ENCODE measurements at regions not wholly inside any gene's neighbourhood (a gene's known extent, or its start where the extent isn't known, plus 50 kb on each side); places are given as distances from the start of the nearest gene placed in this dataset.

GRCh38 chr18:2304378-2305175, 266.7 kb downstream of the METTL4 start:
- DNase-seq (ENCODE audit: low read depth in 2 of 2) = no peak

- no peak for DNase-seq (ENCODE audit: low read depth in 2 of 2)
Measured at GRCh38 chr18:2306606-2307005, 264.7 kb downstream of the METTL4 start.

- DNase-seq (ENCODE audit: low read depth in 2 of 2) = no peak
Measured at GRCh38 chr18:2310886-2311285, 260.4 kb downstream of the METTL4 start.

- DNase-seq (ENCODE audit: low read depth in 2 of 2) = no peak
Measured at GRCh38 chr18:2312440-2312839, 258.9 kb downstream of the METTL4 start.

GRCh38 chr18:2313332-2313731, 258.0 kb downstream of the METTL4 start:
- DNase-seq (ENCODE audit: low read depth in 2 of 2) = no peak

- no peak for DNase-seq (ENCODE audit: low read depth in 2 of 2)
Measured at GRCh38 chr18:2316082-2316750, 255.1 kb downstream of the METTL4 start.

- no peak for DNase-seq (ENCODE audit: low read depth in 2 of 2)
Measured at GRCh38 chr18:2316751-2317696, 254.3 kb downstream of the METTL4 start.

GRCh38 chr18:2324459-2324858, 246.8 kb downstream of the METTL4 start:
- DNase-seq (ENCODE audit: low read depth in 2 of 2) = no peak

- DNase-seq (ENCODE audit: low read depth in 2 of 2) = no peak
Measured at GRCh38 chr18:2325308-2325849, 245.9 kb downstream of the METTL4 start.

- no peak for DNase-seq (ENCODE audit: low read depth in 2 of 2)
Measured at GRCh38 chr18:2325933-2326332, 245.4 kb downstream of the METTL4 start.

GRCh38 chr18:2326999-2327398, 244.3 kb downstream of the METTL4 start:
- DNase-seq (ENCODE audit: low read depth in 2 of 2) = no peak

- DNase-seq (ENCODE audit: low read depth in 2 of 2) = no peak
Measured at GRCh38 chr18:2330764-2331163, 240.5 kb downstream of the METTL4 start.

- no peak for DNase-seq (ENCODE audit: low read depth in 2 of 2)
Measured at GRCh38 chr18:2331491-2331890, 239.8 kb downstream of the METTL4 start.

GRCh38 chr18:2336690-2337392, 234.5 kb downstream of the METTL4 start:
- no peak for DNase-seq (ENCODE audit: low read depth in 2 of 2)

GRCh38 chr18:2337552-2338141, 233.7 kb downstream of the METTL4 start:
- DNase-seq (ENCODE audit: low read depth in 2 of 2) = peak; percentile 39 to 42

GRCh38 chr18:2338601-2339000, 232.7 kb downstream of the METTL4 start:
- no peak for DNase-seq (ENCODE audit: low read depth in 2 of 2)

GRCh38 chr18:2340335-2340734, 231.0 kb downstream of the METTL4 start:
- DNase-seq (ENCODE audit: low read depth in 2 of 2) = no peak

- DNase-seq (ENCODE audit: low read depth in 2 of 2) = no peak
Measured at GRCh38 chr18:2348003-2348402, 223.3 kb downstream of the METTL4 start.

GRCh38 chr18:2351126-2351850, 220.0 kb downstream of the METTL4 start:
- no peak for DNase-seq (ENCODE audit: low read depth in 2 of 2)

- DNase-seq (ENCODE audit: low read depth in 2 of 2) = no peak
Measured at GRCh38 chr18:2354292-2354691, 217.0 kb downstream of the METTL4 start.
